B cell (primary cell): ENCODE measurements at regions not wholly inside any gene's neighbourhood (a gene's known extent, or its start where the extent isn't known, plus 50 kb on each side); places are given as distances from the start of the nearest gene placed in this dataset.

ENCODE experiments used
- ATAC-seq: fragments of 200-7000 bp; cut with Tn5 transposase; one replicate; pipeline ENCODE4 v1.10.0; 2021; ENCODE audit warnings: low read depth, mild to moderate bottlenecking, moderate number of reproducible peaks, moderate library complexity
- CTCF ChIA-PET: fragments of 350-600 bp; sonication (Branson Sonifier 250); formaldehyde crosslinking; loops from one replicate; lab custom pipeline; 2021; ENCODE audit warnings: antibody characterized with exemption, inconsistent platforms; lab: Charles Lee
- POLR2A ChIA-PET: fragments of 350-600 bp; sonication (Branson Sonifier 250); formaldehyde crosslinking; loops from one replicate; lab custom pipeline; 2021; ENCODE audit warnings: antibody characterized with exemption; lab: Charles Lee
- DNase-seq: peaks from one replicate; pipeline ENCODE4 v3.0.0; 2013
- H2AFZ ChIP-seq: 2 replicates; pipeline ENCODE4 v1.6.1; 2012; ENCODE audit warnings: mild to moderate bottlenecking, low read depth, low read length; ENCODE audit not compliant: insufficient read depth, poor library complexity, severe bottlenecking
- H3K27ac ChIP-seq, 2 donors: 1 replicate in 1 of 2; 2 replicates in 1 of 2; pipeline ENCODE4 v1.5.1; 2012 to 2013; ENCODE audit warnings: low read length in 2 of 2, mild to moderate bottlenecking in 2 of 2, moderate library complexity in 1 of 2
- H3K27me3 ChIP-seq, 4 experiments: fragments of 200-600 bp in 1 of 4; sonication (generic) in 1 of 4; replicated peaks in 1 of 4; 1 replicate in 2 of 4; 2 replicates in 2 of 4; pipeline versions ENCODE4 v1.6.1 to v1.7.0; 2013 to 2016; ENCODE audit warnings: low read length in 3 of 4, mild to moderate bottlenecking in 2 of 4, mixed read lengths in 1 of 4, moderate library complexity in 1 of 4; ENCODE audit not compliant: insufficient read depth in 4 of 4, control insufficient read depth in 3 of 4; ENCODE audit errors: control extremely low read depth in 1 of 4
- H3K36me3 ChIP-seq, 2 experiments: replicated peaks in 1 of 2; 1 replicate in 1 of 2; 2 replicates in 1 of 2; pipeline versions ENCODE4 v1.6.1 to v1.7.1; 2013; ENCODE audit warnings: low read length in 1 of 2; ENCODE audit not compliant: insufficient read depth in 2 of 2, control insufficient read depth in 1 of 2; ENCODE audit errors: control extremely low read depth in 1 of 2, extremely low read depth in 1 of 2
- H3K4me1 ChIP-seq, 2 donors: fragments of 200-600 bp in 1 of 2; sonication (generic) in 1 of 2; 1 replicate in 1 of 2; 2 replicates in 1 of 2; pipeline versions ENCODE4 v1.5.1 to v1.6.1; 2013 to 2017; ENCODE audit warnings: low read length in 2 of 2; ENCODE audit not compliant: control insufficient read depth in 2 of 2, insufficient read depth in 2 of 2
- H3K4me2 ChIP-seq: replicated peaks from 2 replicates; pipeline ENCODE3; 2012; ENCODE audit warnings: mild to moderate bottlenecking, low read depth, low read length; ENCODE audit not compliant: poor library complexity, severe bottlenecking
- H3K4me3 ChIP-seq, 5 experiments: fragments of 200-600 bp in 1 of 5; sonication (generic) in 1 of 5; 1 replicate in 3 of 5; 2 replicates in 2 of 5; pipeline versions ENCODE4 v1.5.1 to v1.7.0; 2011 to 2016; ENCODE audit warnings: low read length in 4 of 5, mild to moderate bottlenecking in 4 of 5, low read depth in 2 of 5, control low read depth in 1 of 5, moderate library complexity in 1 of 5; ENCODE audit not compliant: insufficient read depth in 1 of 5; ENCODE audit errors: control extremely low read depth in 1 of 5, extremely low read depth in 1 of 5
- H3K79me2 ChIP-seq: fragments of 200-600 bp; sonication (generic); one replicate; pipeline ENCODE4 v1.6.0; 2016; ENCODE audit warnings: low read length; ENCODE audit not compliant: control insufficient read depth, insufficient read depth
- H3K9ac ChIP-seq: fragments of 200-600 bp; sonication (generic); 2 replicates; pipeline ENCODE4 v1.6.1; 2017; ENCODE audit warnings: mild to moderate bottlenecking, low read length, moderate library complexity
- H3K9me3 ChIP-seq, 3 donors: one replicate each; pipeline versions ENCODE4 v1.6.1 to v1.7.1; 2013; ENCODE audit warnings: low read length in 2 of 3; ENCODE audit not compliant: control insufficient read depth in 2 of 3, insufficient read depth in 1 of 3; ENCODE audit errors: control extremely low read depth in 1 of 3
- H4K20me1 ChIP-seq: 2 replicates; pipeline ENCODE4 v1.6.0; 2012; ENCODE audit warnings: mild to moderate bottlenecking, low read length; ENCODE audit not compliant: insufficient read depth, control insufficient read depth, poor library complexity, severe bottlenecking
- H3K27ac Mint-ChIP-seq: one replicate; pipeline ENCODE4 v1.8.0; 2021; ENCODE audit warnings: mixed read lengths
- H3K27me3 Mint-ChIP-seq: one replicate; pipeline ENCODE4 v1.8.0; 2021; ENCODE audit warnings: mixed read lengths
- H3K4me1 Mint-ChIP-seq: one replicate; pipeline ENCODE4 v1.8.0; 2021; ENCODE audit warnings: mixed read lengths
- H3K4me3 Mint-ChIP-seq: one replicate; pipeline ENCODE4 v1.8.0; 2021; ENCODE audit warnings: mixed read lengths
- H3K9me3 Mint-ChIP-seq: one replicate; pipeline ENCODE4 v1.8.0; 2022; ENCODE audit warnings: mixed read lengths; ENCODE audit not compliant: insufficient read depth
- CTCF ChIP-seq: fragments of 200-600 bp; IDR thresholded peaks from one replicate; pipeline ENCODE4 v1.8.0; 2022; ENCODE audit warnings: antibody characterized with exemption, mild to moderate bottlenecking
- EZH2 ChIP-seq: IDR thresholded peaks from 2 replicates; pipeline ENCODE4 v1.6.1; 2012; ENCODE audit warnings: borderline replicate concordance, low read depth, mild to moderate bottlenecking, moderate library complexity, low read length; ENCODE audit not compliant: insufficient read depth, poor library complexity, severe bottlenecking
- WGBS: methylation state at CpG from one replicate; pipeline ENCODE4 v1.1.5; 2013; ENCODE audit warnings: missing lambda C conversion rate; ENCODE audit not compliant: insufficient coverage; 5-methylcytosine and 5-hydroxymethylcytosine counted together
- intact Hi-C: fragments of 100-400 bp; cut with micrococcal nuclease; formaldehyde crosslinking; loops from one replicate; pipeline ENCODE4 v1.10.0; 2022

DNA sequence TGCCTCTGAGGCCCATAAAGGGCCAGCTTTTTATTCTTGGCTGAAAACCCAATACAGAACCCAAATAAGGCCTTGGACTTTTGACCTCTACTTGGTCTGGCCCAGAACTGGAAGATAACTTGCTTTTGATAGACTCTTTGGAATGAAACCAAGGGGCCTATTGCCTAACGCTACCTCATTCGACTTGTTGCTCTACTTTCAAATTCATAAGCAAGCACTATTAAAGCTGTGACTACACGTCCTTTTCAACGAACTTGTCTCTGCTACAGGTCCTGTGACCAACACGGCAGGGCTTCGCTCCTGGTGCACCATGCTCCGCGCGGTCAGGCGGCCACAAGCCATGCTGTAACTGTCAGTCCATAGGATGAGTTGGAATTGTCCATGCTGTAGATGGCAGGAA, 385.4 kb downstream of the MFSD1 start:
- no peaks in the 10 kb centered on the region for H3K79me2 ChIP-seq
- TF ChIP-seq CTCF (no peak), EZH2 (no peak)
- no peaks in the 10 kb centered on the region for H3K27me3 Mint-ChIP-seq
- no peak overlapping the region for H2AFZ ChIP-seq
- H3K4me1 Mint-ChIP-seq: peaks cover 24% of the 10 kb centered on the region
- ATAC-seq (no peak), DNase-seq (no peak)
- no peak overlapping the region for H3K4me3 ChIP-seq
- 97% methylated on average over 10 of the region's 10 CpGs for WGBS
- no peak overlapping the region for H3K4me2 ChIP-seq
- H3K4me3 Mint-ChIP-seq: no peak overlapping the region
- H3K9me3 Mint-ChIP-seq: no peaks in the 10 kb centered on the region
- POLR2A ChIA-PET: no interaction called here
- H3K9ac ChIP-seq: no peak overlapping the region
- intact Hi-C loops: no loop called here
- H3K27ac ChIP-seq: no peak overlapping the region
- peak overlapping the region; percentile 47 for H3K27ac Mint-ChIP-seq
- peaks cover 10 to 28% of the 10 kb centered on the region in 2 donors for H3K4me1 ChIP-seq
- H3K36me3 ChIP-seq: no peaks in the 10 kb centered on the region
- CTCF ChIA-PET: interaction anchor here (1.6 kb wide), 1 partner anchor 17 kb away, joined by 4 read pairs; no protein-coding TSS in a partner anchor
- no peaks in the 10 kb centered on the region for H3K27me3 ChIP-seq
- no peaks in the 10 kb centered on the region for H3K9me3 ChIP-seq
- no peaks in the 10 kb centered on the region for H4K20me1 ChIP-seq

GRCh38 chr3:159187706-159188105, 385.9 kb downstream of the MFSD1 start:
- Histone ChIP-seq H2AFZ (no peak overlapping the region), H3K4me3 (no peak overlapping the region), H3K27me3 (peaks cover 0 to 3% (median 0%) of the 10 kb centered on the region in 4 experiments), H4K20me1 (no peaks in the 10 kb centered on the region), H3K4me1 (peaks cover 10 to 28% of the 10 kb centered on the region in 2 donors), H3K9me3 (no peaks in the 10 kb centered on the region), H3K4me2 (no peak overlapping the region), H3K27ac (no peak overlapping the region), H3K36me3 (no peaks in the 10 kb centered on the region), H3K9ac (no peak overlapping the region), H3K79me2 (no peaks in the 10 kb centered on the region)
- H3K27me3 Mint-ChIP-seq: no peaks in the 10 kb centered on the region
- intact Hi-C loops: no loop called here
- no peak overlapping the region for H3K27ac Mint-ChIP-seq
- no peak for TF ChIP-seq EZH2
- TF ChIP-seq CTCF: no peak
- peaks cover 24% of the 10 kb centered on the region for H3K4me1 Mint-ChIP-seq
- ATAC-seq (no peak), DNase-seq (no peak)
- H3K4me3 Mint-ChIP-seq: no peak overlapping the region
- POLR2A ChIA-PET: no interaction called here
- H3K9me3 Mint-ChIP-seq: no peaks in the 10 kb centered on the region
- WGBS: 88% methylated on average over 1 of the region's 6 CpGs
- CTCF ChIA-PET: interaction anchor here (1.6 kb wide), 1 partner anchor 17 kb away, joined by 4 read pairs; no protein-coding TSS in a partner anchor
